WERI-Rb-1 (cell line): ENCODE measurements at regions not wholly inside any gene's neighbourhood (a gene's known extent, or its start where the extent isn't known, plus 50 kb on each side); places are given as distances from the start of the nearest gene placed in this dataset.

ENCODE experiments used
- DNase-seq: peaks from one replicate; pipeline ENCODE4 v3.0.0-alpha.2; 2020
- H3K27ac ChIP-seq: fragments of 250-450 bp; sonication (Bioruptor Pico); 2 replicates; pipeline ENCODE4 v1.5.1; 2020; ENCODE audit warnings: mild to moderate bottlenecking, moderate library complexity
- H3K27me3 ChIP-seq: fragments of 250-450 bp; sonication (Bioruptor Pico); 2 replicates; pipeline ENCODE4 v1.5.1; 2021; ENCODE audit warnings: mild to moderate bottlenecking, low read depth, moderate library complexity; ENCODE audit not compliant: insufficient read depth, severe bottlenecking
- H3K36me3 ChIP-seq: fragments of 250-450 bp; sonication (Bioruptor Pico); 2 replicates; pipeline ENCODE4 v1.5.1; 2020; ENCODE audit warnings: mild to moderate bottlenecking, moderate library complexity
- H3K4me3 ChIP-seq: 2 replicates; pipeline ENCODE4 v1.5.1; 2011; ENCODE audit warnings: low read depth, mild to moderate bottlenecking, control low read depth, low read length
- H3K9me3 ChIP-seq: fragments of 250-450 bp; sonication (Bioruptor Pico); 2 replicates; pipeline ENCODE4 v1.5.1; 2021; ENCODE audit warnings: mild to moderate bottlenecking, moderate library complexity; ENCODE audit not compliant: severe bottlenecking
- CTCF ChIP-seq: IDR thresholded peaks from 2 replicates; pipeline ENCODE4 v1.5.1; 2011; ENCODE audit warnings: low read depth, mild to moderate bottlenecking, control low read depth, inconsistent platforms, low read length

GRCh38 chr7:46319841-46320240 lies 398.8 kb upstream of the IGFBP3 start:
- no peak for DNase-seq
- H3K9me3 ChIP-seq = no peaks in the 10 kb centered on the region
- peaks cover 2% of the 10 kb centered on the region for H3K27me3 ChIP-seq
- H3K27ac ChIP-seq = no peak overlapping the region
- TF ChIP-seq CTCF = no peak
- no peaks in the 10 kb centered on the region for H3K36me3 ChIP-seq
- no peak overlapping the region for H3K4me3 ChIP-seq

- no peak for DNase-seq
- TF ChIP-seq CTCF = no peak
Observed at GRCh38 chr7:46318276-46318675, 397.2 kb upstream of the IGFBP3 start.

GRCh38 chr7:46317256-46317655 lies 396.2 kb upstream of the IGFBP3 start:
- H3K9me3 ChIP-seq = no peaks in the 10 kb centered on the region
- no peaks in the 10 kb centered on the region for H3K27me3 ChIP-seq
- TF ChIP-seq CTCF = no peak
- DNase-seq = no peak
- H3K4me3 ChIP-seq = no peak overlapping the region
- H3K36me3 ChIP-seq = no peaks in the 10 kb centered on the region
- H3K27ac ChIP-seq = no peak overlapping the region

More at GRCh38 chr7:46318276-46318675, 397.2 kb upstream of the IGFBP3 start:
- Histone ChIP-seq H3K27me3 (no peaks in the 10 kb centered on the region), H3K9me3 (no peaks in the 10 kb centered on the region), H3K27ac (no peak overlapping the region), H3K36me3 (no peaks in the 10 kb centered on the region), H3K4me3 (no peak overlapping the region)

- TF ChIP-seq CTCF = no peak
- DNase-seq = no peak
- Histone ChIP-seq H3K27ac (no peak overlapping the region), H3K36me3 (no peaks in the 10 kb centered on the region), H3K4me3 (no peak overlapping the region), H3K27me3 (no peaks in the 10 kb centered on the region), H3K9me3 (no peaks in the 10 kb centered on the region)
Observed at GRCh38 chr7:46315891-46316290, 394.8 kb upstream of the IGFBP3 start.

- peaks cover 5% of the 10 kb centered on the region for H3K27me3 ChIP-seq
Observed at GRCh38 chr7:46301677-46302076, 380.6 kb upstream of the IGFBP3 start.

More at GRCh38 chr7:46301677-46302076, 380.6 kb upstream of the IGFBP3 start:
- Histone ChIP-seq H3K4me3 (no peak overlapping the region), H3K9me3 (no peaks in the 10 kb centered on the region), H3K27ac (no peak overlapping the region), H3K36me3 (no peaks in the 10 kb centered on the region)
- TF ChIP-seq CTCF = no peak
- no peak for DNase-seq
